Transverse colon (tissue), 4 donors: ENCODE measurements at regions not wholly inside any gene's neighbourhood (a gene's known extent, or its start where the extent isn't known, plus 50 kb on each side); places are given as distances from the start of the nearest gene placed in this dataset.

Experiments
- CTCF ChIP-seq, 5 experiments: fragments of 200-600 bp in 3 of 5; fragments of 450-650 bp in 2 of 5; sonication (generic) in 3 of 5; IDR thresholded peaks; 1 replicate in 2 of 5; 2 replicates in 3 of 5; pipeline ENCODE4 v1.5.1; 2016 to 2017; ENCODE audit warnings: antibody characterized with exemption in 5 of 5, inconsistent platforms in 3 of 5, mild to moderate bottlenecking in 2 of 5, moderate library complexity in 1 of 5
- EP300 ChIP-seq: sonication (generic); formaldehyde crosslinking; IDR thresholded peaks from one replicate; pipeline ENCODE4 v1.6.1; 2017; ENCODE audit warnings: antibody characterized with exemption, low read depth
- POLR2A ChIP-seq: fragments of 450-650 bp; IDR thresholded peaks from one replicate; pipeline ENCODE4 v1.6.1; 2016; ENCODE audit warnings: antibody characterized with exemption, mild to moderate bottlenecking, moderate library complexity
- POLR2AphosphoS5 ChIP-seq, 3 donors: sonication (generic); formaldehyde crosslinking; IDR thresholded peaks; one replicate each; pipeline ENCODE4 v1.6.1; 2016; ENCODE audit warnings: antibody characterized with exemption in 3 of 3

- TF ChIP-seq CTCF (IDR thresholded peaks at IDR 0.05), result no peak
- TF ChIP-seq POLR2AphosphoS5 (IDR thresholded peaks at IDR 0.05), result no peak
- no peak for TF ChIP-seq EP300
- no peak for TF ChIP-seq POLR2A
These were observed 318.8 kb downstream of the SLITRK1 start for GRCh38 chr13:83563499-83563898.
